ENCODE measurements at regions not wholly inside any gene's neighbourhood (a gene's known extent, or its start where the extent isn't known, plus 50 kb on each side); places are given as distances from the start of the nearest gene placed in this dataset.

- H3K4me3 Mint-ChIP-seq: no peak overlapping the region
- H3K4me1 Mint-ChIP-seq: peaks cover 13% of the 10 kb centered on the region
- no peaks in the 10 kb centered on the region for H3K36me3 Mint-ChIP-seq (ENCODE audit: low read depth)
- no peak for TF ChIP-seq CTCF (conservative IDR thresholded peaks at IDR 0.05)
- H3K27ac Mint-ChIP-seq (ENCODE audit: unreplicated experiment): peak overlapping the region; percentile 43
- H3K9me3 Mint-ChIP-seq: no peaks in the 10 kb centered on the region
- no peak for DNase-seq (ENCODE audit: low read depth, low spot score)
- H3K27me3 Mint-ChIP-seq (ENCODE audit: low read depth): no peaks in the 10 kb centered on the region
Observed at GRCh38 chr12:124451637-124452243, 115.7 kb downstream of the NCOR2 start.

- H3K9me3 Mint-ChIP-seq: no peaks in the 10 kb centered on the region
- DNase-seq (ENCODE audit: low read depth, low spot score): no peak
- no peaks in the 10 kb centered on the region for H3K27me3 Mint-ChIP-seq (ENCODE audit: low read depth)
- no peak for TF ChIP-seq CTCF (conservative IDR thresholded peaks at IDR 0.05)
- no peak overlapping the region for H3K27ac Mint-ChIP-seq (ENCODE audit: unreplicated experiment)
- H3K4me1 Mint-ChIP-seq: peaks cover 18% of the 10 kb centered on the region
- H3K36me3 Mint-ChIP-seq (ENCODE audit: low read depth): no peaks in the 10 kb centered on the region
- H3K4me3 Mint-ChIP-seq: no peak overlapping the region
Observed at GRCh38 chr12:124451016-124451415, 116.4 kb downstream of the NCOR2 start.

GRCh38 chr12:124450376-124450750 is 117.0 kb downstream of the NCOR2 start:
- Mint-ChIP-seq H3K4me3 (no peak overlapping the region), H3K27ac (ENCODE audit: unreplicated experiment) (no peak overlapping the region), H3K36me3 (ENCODE audit: low read depth) (no peaks in the 10 kb centered on the region), H3K4me1 (peaks cover 24% of the 10 kb centered on the region), H3K27me3 (ENCODE audit: low read depth) (no peaks in the 10 kb centered on the region), H3K9me3 (no peaks in the 10 kb centered on the region)
- no peak for TF ChIP-seq CTCF (conservative IDR thresholded peaks at IDR 0.05)
- DNase-seq (ENCODE audit: low read depth, low spot score): no peak

- no peaks in the 10 kb centered on the region for H3K36me3 Mint-ChIP-seq (ENCODE audit: low read depth)
- no peaks in the 10 kb centered on the region for H3K9me3 Mint-ChIP-seq
- H3K4me1 Mint-ChIP-seq: peaks cover 25% of the 10 kb centered on the region
- H3K27me3 Mint-ChIP-seq (ENCODE audit: low read depth): no peaks in the 10 kb centered on the region
- H3K27ac Mint-ChIP-seq (ENCODE audit: unreplicated experiment): no peak overlapping the region
- no peak for DNase-seq (ENCODE audit: low read depth, low spot score)
- H3K4me3 Mint-ChIP-seq: no peak overlapping the region
- no peak for TF ChIP-seq CTCF (conservative IDR thresholded peaks at IDR 0.05)
Observed at GRCh38 chr12:124449623-124450375, 117.6 kb downstream of the NCOR2 start.

GRCh38 chr12:124448955-124449622 is 118.3 kb downstream of the NCOR2 start:
- TF ChIP-seq CTCF (conservative IDR thresholded peaks at IDR 0.05): no peak

More at GRCh38 chr12:124448955-124449622, 118.3 kb downstream of the NCOR2 start:
- Mint-ChIP-seq H3K9me3 (no peaks in the 10 kb centered on the region), H3K4me3 (no peak overlapping the region), H3K27me3 (ENCODE audit: low read depth) (peaks cover 3% of the 10 kb centered on the region), H3K27ac (ENCODE audit: unreplicated experiment) (peak overlapping the region; percentile 55), H3K36me3 (ENCODE audit: low read depth) (no peaks in the 10 kb centered on the region), H3K4me1 (peaks cover 28% of the 10 kb centered on the region)
- no peak for DNase-seq (ENCODE audit: low read depth, low spot score)

Measured in neural crest cell (in vitro differentiated cells).